Urinary bladder (tissue), 3 donors: ENCODE measurements at regions not wholly inside any gene's neighbourhood (a gene's known extent, or its start where the extent isn't known, plus 50 kb on each side); places are given as distances from the start of the nearest gene placed in this dataset.
"Not testable (repeated sequence)": the region's sequence is repeated elsewhere in the genome, so short reads cannot be mapped to it uniquely, and the experiment has no call there.

Experiments used
- DNase-seq: peaks from one replicate; pipeline ENCODE4 v3.0.0-alpha.2; 2015; ENCODE audit errors: extremely low spot score
- H3K27ac ChIP-seq: one replicate; pipeline ENCODE4 v1.5.1; 2013; ENCODE audit warnings: low read depth, mild to moderate bottlenecking, moderate library complexity
- H3K36me3 ChIP-seq: one replicate; pipeline ENCODE4 v1.6.1; 2013; ENCODE audit warnings: mild to moderate bottlenecking, moderate library complexity; ENCODE audit not compliant: insufficient read depth
- H3K4me1 ChIP-seq: one replicate; pipeline ENCODE4 v1.6.1; 2013; ENCODE audit warnings: mild to moderate bottlenecking, moderate library complexity; ENCODE audit not compliant: insufficient read depth
- H3K4me3 ChIP-seq: one replicate; pipeline ENCODE4 v1.5.1; 2013; ENCODE audit warnings: low read depth, low read length
- WGBS: extraction: QIAGEN DNeasy Blood & Tissue Kit; methylation state at CpG from one replicate; pipeline ENCODE4 v1.1.7; 2013; 5-methylcytosine and 5-hydroxymethylcytosine counted together
- donor health status: healthy with polysubstance abuse.
- donor health status: healthy.

GRCh38 chr5:19274578-19274977 is 713.4 kb downstream of the CDH18 start:
- Histone ChIP-seq H3K27ac (no peak overlapping the region), H3K4me3 (no peak overlapping the region), H3K36me3 (no peaks in the 10 kb centered on the region), H3K4me1 (no peaks in the 10 kb centered on the region)
- no peak for DNase-seq
- whole genome bisulfite sequencing: 83% methylated on average over 3 of the region's 3 CpGs

GRCh38 chr5:19285286-19285685 is 702.7 kb downstream of the CDH18 start:
- Histone ChIP-seq H3K4me3 (no peak overlapping the region), H3K36me3 (no peaks in the 10 kb centered on the region), H3K4me1 (no peaks in the 10 kb centered on the region), H3K27ac (no peak overlapping the region)
- 86% methylated on average over 3 of the region's 3 CpGs for WGBS
- DNase-seq: no peak

GRCh38 chr5:19287548-19288277 is 700.3 kb downstream of the CDH18 start:
- not testable (repeated sequence) for H3K4me1 ChIP-seq, H3K4me3 ChIP-seq, H3K27ac ChIP-seq, H3K36me3 ChIP-seq, DNase-seq
- WGBS: 92% methylated on average over 54 of the region's 54 CpGs

GRCh38 chr5:19288311-19288710 is 699.7 kb downstream of the CDH18 start:
- not testable (repeated sequence) for H3K36me3 ChIP-seq, H3K27ac ChIP-seq, H3K4me1 ChIP-seq, H3K4me3 ChIP-seq, DNase-seq
- WGBS: 90% methylated on average over 8 of the region's 8 CpGs

GRCh38 chr5:19297934-19298333 is 690.1 kb downstream of the CDH18 start:
- 65% methylated on average over 2 of the region's 2 CpGs for WGBS
- Histone ChIP-seq H3K4me1 (no peaks in the 10 kb centered on the region), H3K27ac (no peak overlapping the region), H3K36me3 (no peaks in the 10 kb centered on the region), H3K4me3 (no peak overlapping the region)
- DNase-seq: no peak

- Histone ChIP-seq H3K4me1 (no peaks in the 10 kb centered on the region), H3K4me3 (no peak overlapping the region), H3K36me3 (no peaks in the 10 kb centered on the region), H3K27ac (no peak overlapping the region)
- DNase-seq: no peak
- WGBS: 23% methylated on average over 1 of the region's 1 CpG
These were observed 686.7 kb downstream of the CDH18 start for GRCh38 chr5:19301271-19301670.

- H3K27ac ChIP-seq: no peak overlapping the region
- 45% methylated on average over 1 of the region's 1 CpG for WGBS
- H3K4me1 ChIP-seq: no peaks in the 10 kb centered on the region
- no peak for DNase-seq
- no peak overlapping the region for H3K4me3 ChIP-seq
- H3K36me3 ChIP-seq: no peaks in the 10 kb centered on the region
These were observed 673.2 kb downstream of the CDH18 start for GRCh38 chr5:19314840-19315239.

GRCh38 chr5:19319252-19319651 is 668.7 kb downstream of the CDH18 start:
- WGBS: 95% methylated on average over 1 of the region's 1 CpG
- H3K4me3 ChIP-seq: no peak overlapping the region
- peaks cover 1% of the 10 kb centered on the region for H3K36me3 ChIP-seq
- H3K27ac ChIP-seq: no peak overlapping the region
- H3K4me1 ChIP-seq: no peaks in the 10 kb centered on the region
- DNase-seq: no peak

- Histone ChIP-seq H3K4me3 (no peak overlapping the region), H3K36me3 (peaks cover 1% of the 10 kb centered on the region), H3K27ac (no peak overlapping the region), H3K4me1 (no peaks in the 10 kb centered on the region)
- DNase-seq: peak; percentile 49
- WGBS: 62% methylated on average over 4 of the region's 4 CpGs
These were observed 665.1 kb downstream of the CDH18 start for GRCh38 chr5:19322716-19323485.

- H3K27ac ChIP-seq: no peak overlapping the region
- no peak overlapping the region for H3K4me3 ChIP-seq
- no peaks in the 10 kb centered on the region for H3K4me1 ChIP-seq
- no peaks in the 10 kb centered on the region for H3K36me3 ChIP-seq
- WGBS: 65% methylated on average over 6 of the region's 6 CpGs
- DNase-seq: no peak
These were observed 653.7 kb downstream of the CDH18 start for GRCh38 chr5:19334278-19334677.

GRCh38 chr5:19342942-19343341 is 645.1 kb downstream of the CDH18 start:
- Histone ChIP-seq H3K4me3 (no peak overlapping the region), H3K36me3 (no peaks in the 10 kb centered on the region), H3K4me1 (no peaks in the 10 kb centered on the region), H3K27ac (no peak overlapping the region)
- 70% methylated on average over 1 of the region's 1 CpG for WGBS
- DNase-seq: no peak

GRCh38 chr5:19352120-19352519 is 635.9 kb downstream of the CDH18 start:
- Histone ChIP-seq H3K27ac (no peak overlapping the region), H3K4me3 (no peak overlapping the region), H3K4me1 (no peaks in the 10 kb centered on the region), H3K36me3 (no peaks in the 10 kb centered on the region)
- 89% methylated on average over 7 of the region's 7 CpGs for WGBS
- DNase-seq: no peak

GRCh38 chr5:19369048-19369447 is 619.0 kb downstream of the CDH18 start:
- no peak overlapping the region for H3K4me3 ChIP-seq
- H3K36me3 ChIP-seq: no peaks in the 10 kb centered on the region
- no peak for DNase-seq
- 41% methylated on average over 3 of the region's 3 CpGs for WGBS
- H3K4me1 ChIP-seq: no peaks in the 10 kb centered on the region
- no peak overlapping the region for H3K27ac ChIP-seq

GRCh38 chr5:19369561-19369960 is 618.4 kb downstream of the CDH18 start:
- Histone ChIP-seq H3K27ac (no peak overlapping the region), H3K4me3 (no peak overlapping the region), H3K36me3 (no peaks in the 10 kb centered on the region), H3K4me1 (no peaks in the 10 kb centered on the region)
- DNase-seq: no peak
- WGBS: 86% methylated on average over 4 of the region's 4 CpGs
